ENCODE measurements at regions not wholly inside any gene's neighbourhood (a gene's known extent, or its start where the extent isn't known, plus 50 kb on each side); places are given as distances from the start of the nearest gene placed in this dataset.

- TF ChIP-seq EP300 (IDR thresholded peaks at IDR 0.05), result no peak
- no peak for TF ChIP-seq POLR2A (IDR thresholded peaks at IDR 0.05)
- no peak for TF ChIP-seq CTCF (IDR thresholded peaks at IDR 0.05)
These were observed 214.8 kb upstream of the MOCS1 start for GRCh38 chr6:40148882-40149573.

All from sigmoid colon (tissue), 4 donors.